Islet precursor cell (in vitro differentiated cells): ENCODE measurements at regions not wholly inside any gene's neighbourhood (a gene's known extent, or its start where the extent isn't known, plus 50 kb on each side); places are given as distances from the start of the nearest gene placed in this dataset.

ENCODE experiments used
- DNase-seq: peaks from one replicate; pipeline ENCODE4 v3.0.0-alpha.2; 2018

DNA sequence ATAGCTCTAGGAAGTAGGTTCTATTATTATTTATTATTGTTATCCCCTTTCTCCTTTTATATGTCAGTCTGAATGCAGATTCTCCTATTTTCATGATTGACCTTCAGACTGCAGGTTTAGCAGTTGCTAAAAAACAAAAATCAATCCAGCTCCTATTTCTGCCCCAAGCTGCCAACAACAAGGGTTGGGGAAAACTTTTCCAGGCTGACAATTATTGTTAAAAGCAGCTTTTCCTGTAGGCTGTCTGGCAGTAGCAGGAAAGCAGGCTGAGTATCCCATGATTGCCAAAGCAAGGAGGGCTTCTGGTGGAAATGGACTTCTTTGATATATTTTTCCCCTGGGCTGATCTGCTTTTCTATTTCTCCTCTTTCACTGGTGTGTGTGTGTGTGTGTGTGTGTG is 78.0 kb upstream of the CTLA4 start:
- DNase-seq = no peak

DNA sequence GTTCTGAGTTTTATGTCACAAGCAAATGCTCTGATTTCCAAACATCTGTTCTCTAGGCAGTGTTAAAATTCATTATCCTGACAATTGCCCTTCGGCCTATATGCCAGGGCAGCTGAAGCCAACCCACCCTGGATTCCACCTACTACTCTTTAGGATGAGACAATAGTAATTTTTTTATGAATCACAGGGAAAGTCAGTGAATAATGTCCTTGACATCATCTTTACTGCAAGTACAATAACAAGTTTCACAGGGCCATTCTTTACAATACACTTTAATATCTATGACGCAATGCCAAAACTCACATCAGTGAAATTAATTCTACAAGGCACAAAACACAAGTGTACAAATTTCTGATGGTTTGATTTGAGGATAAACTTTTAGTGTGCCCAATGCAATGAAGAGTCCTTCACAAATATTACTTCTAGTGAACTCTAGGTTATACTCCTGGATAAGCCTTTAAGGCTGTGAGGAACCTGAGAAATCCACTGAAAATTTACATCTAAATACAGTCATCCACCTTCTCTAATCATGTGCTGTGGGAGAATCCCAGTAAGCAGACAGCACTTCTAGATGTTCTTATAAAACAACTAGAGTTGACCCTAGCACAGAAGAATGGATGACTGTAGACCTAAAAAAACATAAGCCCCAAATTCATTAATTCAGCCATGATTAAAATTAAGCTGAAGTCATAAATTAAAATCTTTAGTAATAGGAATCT is 77.3 kb upstream of the CTLA4 start:
- DNase-seq = no peak

DNA sequence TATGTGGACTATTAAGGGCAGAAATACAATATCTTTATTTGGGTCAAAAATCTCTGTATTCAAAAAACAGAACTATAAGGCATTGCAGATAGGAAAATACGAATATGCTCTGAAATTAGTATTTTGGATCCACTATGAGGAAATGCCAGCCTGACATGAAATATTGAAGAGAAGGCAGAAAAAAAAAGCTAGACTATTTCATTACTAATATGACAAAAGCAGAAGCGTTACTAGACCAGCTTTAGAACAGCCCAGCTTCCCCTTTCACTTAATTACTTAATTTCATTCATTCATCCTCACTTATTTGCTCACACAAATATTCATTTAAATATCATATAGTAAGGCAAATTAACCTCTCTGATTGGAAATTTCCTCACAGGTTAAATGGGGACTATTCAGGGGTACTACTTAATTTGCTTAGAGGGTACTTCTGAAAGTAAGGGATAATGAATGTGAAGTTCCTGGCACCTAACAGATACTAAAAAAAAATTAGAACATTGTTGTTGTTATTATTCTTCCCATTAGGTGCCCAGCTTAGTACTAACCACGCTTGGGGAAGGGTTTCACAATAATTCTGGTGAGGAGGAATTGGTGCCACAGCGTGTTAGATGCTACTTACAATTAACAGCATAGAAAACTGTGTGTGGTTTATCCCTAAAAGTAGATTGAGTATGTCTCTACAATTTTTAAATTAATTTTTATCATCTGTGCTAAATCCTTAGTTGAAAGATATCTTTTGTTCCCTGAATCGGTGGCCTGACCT is 71.1 kb upstream of the CTLA4 start:
- DNase-seq = no peak

DNA sequence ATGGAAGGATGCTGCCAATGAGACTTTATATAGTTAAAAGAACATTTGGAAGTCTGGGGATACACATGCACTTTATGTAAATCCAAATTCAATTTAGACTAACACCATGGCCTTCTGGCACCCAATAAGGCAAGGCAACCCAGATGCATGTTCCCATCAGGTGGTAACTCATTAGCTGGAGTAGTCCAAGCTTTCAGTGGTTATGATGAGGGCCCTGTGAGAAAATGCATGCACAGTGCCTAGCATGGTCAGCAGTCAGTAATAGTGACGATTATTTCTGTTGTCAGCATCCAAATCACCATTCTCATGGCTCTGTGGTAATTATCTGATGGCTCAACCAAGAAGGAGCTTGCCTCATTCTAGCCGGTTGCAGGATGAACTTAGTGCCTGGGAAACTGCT is 70.3 kb upstream of the CTLA4 start:
- no peak for DNase-seq

DNA sequence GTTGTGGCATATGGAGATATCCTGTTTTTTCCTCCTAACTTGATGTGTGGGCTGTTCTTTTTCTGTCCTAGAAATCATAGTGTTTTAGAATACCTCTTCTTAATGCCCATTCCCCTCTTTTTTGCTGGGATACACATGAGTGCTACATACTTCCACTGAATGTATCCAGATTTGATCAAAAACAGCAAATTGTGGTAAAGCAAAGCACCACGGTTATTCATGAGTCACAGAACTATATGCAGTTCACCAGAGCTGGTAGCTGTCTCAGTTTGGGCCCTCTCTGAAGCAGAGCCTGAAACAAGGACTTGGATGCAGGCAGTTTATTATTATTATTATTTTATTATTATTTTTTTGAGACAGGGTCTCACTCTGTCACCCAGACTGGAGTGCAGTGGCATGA is 69.9 kb upstream of the CTLA4 start:
- no peak for DNase-seq

DNA sequence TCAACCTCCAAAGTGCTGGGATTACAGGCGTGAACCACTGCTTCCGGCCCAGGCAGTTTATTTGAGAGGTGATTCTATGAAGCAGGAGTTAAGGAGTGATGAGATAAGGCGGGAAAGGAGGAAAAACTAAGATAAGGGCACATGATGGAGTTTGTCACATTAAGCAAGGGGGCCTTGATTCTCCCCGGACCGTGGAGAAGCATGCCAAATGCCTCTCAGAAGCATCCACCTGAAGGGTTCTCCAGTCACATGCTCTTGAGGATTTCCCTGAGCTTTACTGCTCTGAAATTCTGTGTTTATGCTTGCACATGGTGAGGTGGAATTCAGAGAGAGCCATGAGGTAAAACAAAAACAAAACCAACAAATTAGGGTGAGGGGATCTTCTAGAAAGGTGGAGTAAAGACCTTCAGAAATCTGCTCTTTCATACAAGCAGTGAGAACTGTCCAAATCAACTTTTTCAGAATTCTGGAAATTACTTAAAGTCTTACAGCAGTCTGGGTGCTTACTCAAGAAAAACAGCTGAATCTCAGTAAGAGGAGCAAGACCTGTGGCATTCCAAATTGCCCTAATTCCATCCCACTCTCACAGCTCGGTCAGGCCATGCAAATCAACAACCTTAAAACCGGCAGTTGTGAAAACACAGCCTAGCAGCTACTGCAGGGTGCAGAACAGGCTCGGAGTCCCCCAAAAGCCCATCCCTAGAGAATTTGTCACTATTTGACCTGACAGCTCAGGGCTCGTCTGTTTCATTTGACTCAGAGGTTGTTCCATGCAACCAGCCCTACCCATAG is 69.1 kb upstream of the CTLA4 start:
- DNase-seq = no peak

DNA sequence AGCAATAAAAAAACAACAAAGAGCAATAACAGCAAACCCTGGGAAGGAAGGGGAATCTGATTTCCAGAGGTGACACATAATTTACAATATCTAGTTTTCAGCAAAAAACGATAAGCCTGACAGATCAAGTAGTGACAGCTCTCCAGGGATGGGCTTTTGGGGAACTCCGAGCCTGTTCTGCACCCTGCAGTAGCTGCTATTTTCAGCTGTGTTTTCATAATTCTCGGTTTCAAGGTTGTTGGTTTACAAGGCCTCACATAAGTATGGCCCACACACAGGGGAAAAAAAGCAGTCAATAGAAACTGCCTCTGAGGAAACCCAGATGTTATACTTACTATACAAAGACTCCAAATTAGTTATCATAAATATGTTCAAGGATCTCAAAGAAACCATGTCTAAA is 67.7 kb upstream of the CTLA4 start:
- DNase-seq = no peak

DNA sequence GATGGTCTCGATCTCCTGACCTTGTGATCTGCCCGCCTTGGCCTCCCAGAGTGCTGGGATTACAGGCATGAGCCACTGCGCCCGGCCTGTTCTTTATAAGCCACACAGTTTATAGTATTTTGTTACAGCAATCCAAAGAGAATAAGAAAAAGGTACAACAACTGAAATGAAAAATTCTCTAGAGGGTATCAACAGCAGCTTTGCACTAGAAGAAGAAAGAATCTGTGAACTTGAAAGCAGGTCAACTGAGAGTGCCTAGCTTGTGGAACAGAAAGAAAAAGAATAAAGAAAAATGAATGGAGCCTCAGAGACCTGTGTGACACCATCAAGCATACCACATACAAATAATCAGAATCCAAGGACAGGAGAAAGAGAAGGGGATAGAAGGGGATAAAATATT is 66.8 kb upstream of the CTLA4 start:
- DNase-seq = no peak

DNA sequence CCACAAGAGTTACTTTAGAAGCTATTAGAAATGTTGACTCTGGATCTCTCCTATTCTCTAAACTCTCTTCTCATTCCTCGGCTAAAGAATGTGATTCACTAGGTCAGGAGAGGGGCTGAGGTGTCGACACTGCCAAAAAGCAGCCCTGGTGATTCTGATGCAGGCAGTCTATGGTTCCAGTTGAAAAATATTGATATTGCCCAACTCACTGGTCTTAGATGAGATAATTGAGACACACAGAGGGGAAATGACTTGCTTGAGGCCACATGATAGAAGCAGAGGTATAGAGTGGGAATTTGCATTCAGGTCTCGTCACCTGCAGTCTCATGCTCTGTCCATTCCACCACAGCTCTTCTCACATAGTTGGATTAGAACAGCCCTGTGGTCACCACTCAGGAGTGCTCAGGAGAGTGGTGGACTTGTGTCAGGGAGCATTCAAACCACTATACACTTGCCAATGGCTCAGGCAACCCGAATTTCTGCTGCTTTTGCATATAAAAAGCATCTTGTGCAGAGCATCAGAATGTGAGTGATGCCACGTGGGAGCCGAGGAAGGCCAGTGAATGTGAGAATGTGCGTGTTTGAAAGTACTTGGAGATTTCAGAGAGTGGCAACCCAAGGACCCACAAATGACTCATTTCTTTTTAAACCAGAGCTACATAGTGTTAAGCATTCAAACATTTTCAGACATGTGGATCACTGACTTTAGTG is 65.1 kb upstream of the CTLA4 start:
- no peak for DNase-seq

DNA sequence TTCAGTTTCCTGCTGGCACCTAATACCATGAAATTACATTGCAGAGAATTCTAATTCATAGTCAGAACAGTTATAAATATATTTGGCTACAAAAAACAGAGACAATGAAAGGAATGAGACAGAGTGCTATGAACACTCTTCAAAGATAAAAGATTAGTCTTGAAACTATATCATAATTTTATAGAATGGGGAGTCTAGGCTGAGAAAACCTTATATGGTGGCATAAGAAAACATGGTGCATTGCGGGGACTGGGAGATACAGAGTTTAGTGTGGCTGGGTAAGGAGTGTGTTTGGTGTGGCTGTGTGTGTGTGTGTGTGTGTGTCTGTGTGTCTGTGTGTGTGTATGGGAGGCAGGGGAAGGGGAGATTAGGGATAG is 64.5 kb upstream of the CTLA4 start:
- no peak for DNase-seq

DNA sequence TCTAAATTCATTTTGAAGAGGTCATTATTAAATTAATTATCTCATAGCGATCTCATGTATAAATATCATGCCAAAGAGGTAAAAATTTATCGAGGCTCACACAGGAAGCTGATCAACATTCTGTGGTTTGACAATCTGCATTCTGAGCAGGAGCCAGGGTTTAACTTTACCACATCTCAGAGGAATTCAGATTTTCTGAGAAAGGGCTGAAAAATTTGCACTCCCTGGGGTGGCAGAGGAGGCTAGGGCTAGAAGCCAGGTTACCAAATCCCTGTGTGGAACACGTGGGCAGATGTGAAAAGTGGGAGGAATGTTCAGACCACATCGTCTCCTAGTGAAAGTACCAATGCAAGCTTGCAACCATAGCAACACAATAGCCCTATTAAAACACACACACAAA is 63.5 kb upstream of the CTLA4 start:
- no peak for DNase-seq

DNA sequence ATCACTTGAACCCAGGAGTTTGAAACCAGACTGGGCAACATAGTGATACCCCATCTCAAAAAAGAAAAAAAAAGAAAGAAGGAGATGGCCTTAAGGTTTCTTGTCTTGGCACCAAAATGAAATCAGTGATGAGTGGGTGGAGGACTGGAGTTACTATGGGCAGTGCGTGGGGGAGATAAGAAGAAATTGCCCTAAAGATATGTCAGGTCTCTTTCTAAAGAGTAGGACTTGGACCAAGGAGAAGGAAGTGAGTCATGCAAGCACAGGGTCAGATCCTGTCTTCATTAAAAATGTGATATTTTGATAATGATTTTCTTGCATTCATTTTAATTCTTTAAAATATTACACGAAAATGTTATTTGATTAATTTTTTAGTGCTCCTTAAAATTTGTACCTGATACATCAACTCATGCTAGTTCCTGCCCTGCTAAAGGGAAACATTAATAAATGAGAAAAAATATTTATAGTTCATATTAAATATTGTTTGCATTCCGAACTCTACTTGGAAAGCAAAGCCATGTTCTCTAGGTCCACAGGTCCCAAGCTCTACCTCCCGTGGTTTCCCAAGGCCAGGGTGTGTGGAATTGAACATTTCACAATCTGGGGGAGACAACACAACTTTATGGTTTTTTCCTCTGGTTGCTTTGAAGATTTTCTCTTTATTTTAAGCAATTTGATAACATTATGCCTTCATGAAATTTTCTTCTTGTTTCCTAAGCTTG is 62.6 kb upstream of the CTLA4 start:
- DNase-seq = no peak

DNA sequence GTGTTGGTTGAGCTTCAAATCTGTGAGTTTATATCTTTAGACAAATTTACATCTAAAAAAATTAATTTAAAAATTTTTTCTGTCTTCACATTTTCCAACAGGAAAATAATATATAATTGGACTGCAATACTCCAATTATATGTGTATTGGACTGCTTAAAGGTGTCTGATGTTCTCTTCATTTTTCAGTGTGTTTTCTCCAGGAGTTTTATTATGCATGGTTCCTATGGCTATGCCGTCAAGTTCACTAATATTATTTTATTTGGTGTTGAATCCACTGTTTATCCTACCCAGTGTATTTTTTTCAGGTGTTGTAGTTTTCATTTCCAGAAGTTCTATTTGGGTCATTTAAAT is 62.1 kb upstream of the CTLA4 start:
- DNase-seq = no peak

DNA sequence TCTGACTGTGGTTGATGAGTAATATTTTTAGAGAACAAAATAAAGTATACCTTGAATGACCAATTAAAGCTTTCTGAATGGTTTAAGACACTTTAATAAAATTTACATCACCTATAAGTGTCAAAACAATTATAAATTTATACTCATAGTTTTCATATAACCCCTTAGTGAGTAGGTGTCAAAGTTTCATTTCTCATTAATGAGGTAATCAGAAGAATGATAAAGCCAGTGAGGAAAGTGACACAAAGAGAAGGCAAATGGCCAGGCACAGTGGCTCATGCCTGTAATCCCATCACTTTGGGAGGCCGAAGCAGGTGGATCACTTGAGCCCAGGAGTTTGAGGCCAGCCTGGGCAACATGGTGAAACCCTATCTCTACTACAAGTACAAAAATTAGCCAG is 60.8 kb upstream of the CTLA4 start:
- no peak for DNase-seq

DNA sequence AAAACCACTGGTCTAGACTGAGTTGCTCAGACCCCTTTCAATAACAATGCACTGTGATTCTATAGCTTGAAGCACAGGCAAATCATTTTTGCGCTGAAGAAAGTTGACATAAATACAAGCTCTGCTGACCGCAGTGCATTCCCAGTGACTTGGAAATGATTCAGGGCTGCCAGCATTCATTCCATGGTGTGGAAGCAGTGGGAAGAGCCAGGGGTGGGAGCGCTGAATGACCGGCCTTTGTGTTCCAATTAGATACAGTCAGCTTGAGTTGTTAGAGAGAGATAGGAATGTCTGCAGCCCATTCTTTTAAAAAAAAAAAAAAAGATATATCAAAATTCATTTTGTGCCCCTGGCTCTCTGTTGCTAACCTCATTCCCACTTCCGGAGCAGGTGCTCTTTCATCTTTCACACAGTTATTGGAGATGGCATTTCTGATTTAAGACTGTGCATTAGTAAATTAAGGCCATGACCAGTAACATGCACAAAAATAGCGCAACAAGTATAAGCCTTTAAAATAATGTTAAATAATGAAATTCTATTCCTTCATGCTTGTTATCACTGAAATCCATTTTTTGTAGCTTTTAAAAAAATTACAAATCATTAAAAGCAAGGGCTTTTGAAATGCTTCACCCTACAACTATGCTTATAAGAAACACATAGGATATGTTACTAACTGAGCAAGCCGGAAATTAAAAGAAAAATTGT is 59.4 kb upstream of the CTLA4 start:
- DNase-seq = peak; percentile 62

DNA sequence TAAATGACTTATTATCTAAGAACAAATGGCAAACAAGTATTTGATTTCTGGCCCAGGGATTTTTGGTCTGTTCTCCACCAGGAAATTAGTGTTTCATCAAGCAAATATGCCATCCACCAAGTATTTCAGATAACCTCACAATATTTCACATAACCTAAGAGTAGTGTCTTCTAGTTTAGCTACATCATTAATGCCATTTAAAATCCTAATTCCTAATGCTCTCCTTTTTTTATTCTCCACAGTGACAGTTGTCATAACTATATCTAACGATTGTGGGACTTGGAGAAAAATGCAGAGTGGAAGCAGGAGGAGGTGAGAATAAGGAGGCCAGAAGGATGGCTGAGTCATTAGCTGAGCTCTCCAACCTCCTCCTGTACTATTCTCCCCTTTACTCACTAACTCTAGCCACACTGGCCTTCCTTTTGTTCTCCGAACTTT is 58.5 kb upstream of the CTLA4 start:
- DNase-seq = no peak

DNA sequence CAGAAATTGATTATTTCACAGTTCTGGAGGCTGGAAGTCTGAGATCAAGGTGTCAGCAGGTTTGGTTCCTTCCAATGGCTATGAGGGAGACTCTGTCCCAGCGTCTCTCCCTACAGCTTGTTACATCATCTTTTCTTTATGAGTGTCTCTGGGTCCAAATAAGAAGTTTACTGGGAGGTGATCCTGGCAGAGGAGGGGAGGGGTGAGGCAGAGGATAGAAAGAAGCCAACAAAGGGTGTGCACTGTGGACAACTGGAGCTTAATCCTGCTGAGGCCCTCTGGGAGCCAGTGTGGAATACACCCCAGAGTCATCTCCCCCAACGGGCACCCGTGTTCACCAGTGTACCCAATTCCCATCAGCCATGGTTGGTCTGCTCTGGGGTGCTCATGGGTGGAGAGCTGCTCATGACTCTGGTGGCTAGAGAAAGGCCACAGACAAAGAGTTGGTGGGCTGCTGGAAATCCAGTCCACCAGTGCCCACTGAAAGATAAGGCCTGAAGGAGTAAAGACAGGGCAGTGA is 57.5 kb upstream of the CTLA4 start:
- no peak for DNase-seq

DNA sequence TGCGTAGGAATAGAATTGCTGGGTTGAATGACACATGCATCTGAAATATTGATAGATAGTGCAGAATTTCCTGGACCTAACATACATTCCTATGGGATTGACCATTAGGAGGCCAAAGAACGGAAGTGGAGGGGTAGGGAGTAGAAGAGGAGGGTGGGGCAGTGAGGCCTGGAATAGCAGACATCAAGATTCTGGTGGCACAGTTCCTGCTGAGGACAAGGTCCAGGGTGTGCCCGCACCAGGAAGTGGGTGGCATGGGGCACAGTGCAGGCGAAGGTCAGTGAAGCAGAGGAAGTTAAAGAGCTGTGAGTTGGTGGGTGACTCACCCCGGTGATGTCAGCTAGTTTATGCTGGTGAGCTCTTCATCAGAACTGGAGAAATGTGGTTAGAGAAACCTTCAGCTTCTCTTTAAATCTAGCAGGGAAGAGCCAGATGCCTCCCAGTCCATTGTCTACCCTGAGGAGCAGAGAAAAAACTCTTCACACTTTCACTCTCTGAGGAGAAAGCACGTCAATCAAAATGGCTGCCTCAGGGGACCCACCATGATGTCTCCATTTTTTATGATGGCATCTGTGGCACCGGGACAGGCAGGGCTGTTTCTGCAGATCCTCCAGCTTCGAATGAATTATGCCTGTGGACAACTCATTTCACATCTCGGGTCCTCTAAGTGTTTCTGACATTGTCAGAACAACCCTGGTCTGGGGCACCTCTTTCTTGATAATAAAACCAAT is 55.9 kb upstream of the CTLA4 start:
- DNase-seq = peak; percentile 64

DNA sequence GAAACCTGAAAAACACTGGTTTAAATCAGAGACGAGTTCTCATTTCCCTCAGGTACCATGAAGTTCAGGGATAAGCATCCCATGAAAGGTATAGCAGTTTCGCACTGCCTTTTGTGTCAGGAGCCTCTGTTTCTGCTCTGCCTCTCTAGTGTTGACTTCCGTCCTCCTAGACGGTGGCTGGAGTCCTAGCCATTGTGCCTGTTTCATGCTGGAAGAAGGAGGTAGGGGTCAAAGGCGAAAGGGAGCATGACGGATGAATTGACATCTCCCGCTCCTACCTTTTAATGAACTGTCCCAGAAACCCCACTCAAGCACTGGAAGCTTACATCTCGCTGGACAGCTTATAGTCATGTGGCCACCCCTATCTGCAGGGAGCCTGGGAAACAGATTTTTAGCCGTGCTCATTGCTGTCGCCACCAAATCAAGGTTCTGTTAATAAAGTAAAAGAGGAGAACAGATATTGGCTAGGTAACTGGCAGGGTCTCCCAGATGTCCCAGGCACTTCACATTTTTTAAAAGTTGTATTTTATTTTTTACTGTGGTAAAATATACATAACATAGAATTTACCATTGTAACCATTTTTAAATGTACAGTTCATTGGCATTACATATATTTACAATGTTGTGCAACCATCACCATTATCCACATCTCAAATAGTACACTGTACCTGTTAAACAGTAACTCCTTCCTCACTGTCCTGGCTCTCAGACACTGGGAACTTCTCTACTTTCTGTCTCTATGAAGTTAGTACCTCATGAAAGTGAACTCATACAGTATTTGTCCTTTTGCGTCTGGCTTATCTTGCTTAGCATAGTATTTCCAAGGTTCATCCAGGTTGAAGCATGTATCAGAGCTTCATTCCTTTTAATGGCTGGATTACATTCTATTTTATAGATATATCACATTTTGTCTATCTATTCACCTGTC is 55.0 kb upstream of the CTLA4 start:
- DNase-seq = no peak

DNA sequence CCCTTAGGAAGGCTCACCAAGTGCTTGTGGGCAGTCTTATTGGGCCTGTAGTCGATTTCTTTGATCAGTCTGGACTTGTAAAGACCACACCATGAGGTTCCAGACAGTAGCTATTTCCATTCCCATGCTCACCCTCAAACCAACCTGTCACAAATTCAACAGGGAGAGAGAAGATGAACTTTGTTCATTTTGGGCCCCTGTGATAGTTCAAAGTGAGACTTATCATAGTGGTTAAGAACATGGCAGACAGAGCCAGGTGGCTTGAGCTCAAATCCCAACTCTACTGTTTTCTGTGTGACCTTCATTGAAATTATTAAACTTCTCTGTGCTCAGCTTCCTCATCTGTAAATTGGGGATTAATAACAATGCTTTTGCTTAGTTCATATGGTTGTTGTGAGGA is 53.9 kb upstream of the CTLA4 start:
- no peak for DNase-seq
